Neuronal stem cell (in vitro differentiated cells): ENCODE measurements at regions not wholly inside any gene's neighbourhood (a gene's known extent, or its start where the extent isn't known, plus 50 kb on each side); places are given as distances from the start of the nearest gene placed in this dataset.

Experiments
- DNase-seq: peaks from one replicate; pipeline ENCODE4 v3.0.0-alpha.2; 2013; ENCODE audit warnings: low spot score
- H2AFZ ChIP-seq: one replicate; pipeline ENCODE4 v1.6.1; 2013; ENCODE audit warnings: mild to moderate bottlenecking, low read length, inconsistent platforms
- H2AK5ac ChIP-seq: 2 replicates; pipeline ENCODE4 v1.6.1; 2013; ENCODE audit warnings: low read depth, mild to moderate bottlenecking, inconsistent platforms, low read length, moderate library complexity, mixed read lengths
- H2BK120ac ChIP-seq: 2 replicates; pipeline ENCODE4 v1.6.1; 2013; ENCODE audit warnings: low read depth, mild to moderate bottlenecking, inconsistent platforms, low read length, moderate library complexity, mixed read lengths
- H2BK12ac ChIP-seq: one replicate; pipeline ENCODE4 v1.6.1; 2013; ENCODE audit warnings: low read length, inconsistent platforms
- H2BK15ac ChIP-seq: 2 replicates; pipeline ENCODE4 v1.6.1; 2013; ENCODE audit warnings: mild to moderate bottlenecking, low read length, inconsistent platforms, mixed read lengths
- H2BK5ac ChIP-seq: one replicate; pipeline ENCODE4 v1.6.1; 2013; ENCODE audit warnings: inconsistent platforms, mild to moderate bottlenecking, low read length, moderate library complexity
- H3K14ac ChIP-seq: one replicate; pipeline ENCODE4 v1.6.1; 2013; ENCODE audit warnings: low read length, inconsistent platforms
- H3K18ac ChIP-seq: 2 replicates; pipeline ENCODE4 v1.6.1; 2013; ENCODE audit warnings: low read length, inconsistent platforms
- H3K23ac ChIP-seq: 2 replicates; pipeline ENCODE4 v1.6.1; 2013; ENCODE audit warnings: low read depth, mild to moderate bottlenecking, mixed read lengths, low read length, inconsistent platforms; ENCODE audit not compliant: poor library complexity
- H3K27ac ChIP-seq: replicated peaks from 3 replicates; pipeline ENCODE4 v1.5.1; 2013; ENCODE audit warnings: low read length, inconsistent platforms
- H3K27me3 ChIP-seq, 3 experiments: 2 replicates each; pipeline ENCODE4 v1.6.1; 2013; ENCODE audit warnings: low read length in 3 of 3, mild to moderate bottlenecking in 2 of 3, inconsistent platforms in 1 of 3, low read depth in 1 of 3, mixed read lengths in 1 of 3, moderate library complexity in 1 of 3; ENCODE audit not compliant: control insufficient read depth in 3 of 3, insufficient read depth in 3 of 3
- H3K36me3 ChIP-seq, 2 donors: replicated peaks in 1 of 2; 2 replicates each; pipeline ENCODE4 v1.6.1; 2013; ENCODE audit warnings: low read length in 2 of 2; ENCODE audit not compliant: control insufficient read depth in 2 of 2, insufficient read depth in 2 of 2
- H3K4ac ChIP-seq: 2 replicates; pipeline ENCODE4 v1.6.1; 2013; ENCODE audit warnings: inconsistent platforms, mild to moderate bottlenecking, low read length, moderate library complexity
- H3K4me1 ChIP-seq, 2 donors: 1 replicate in 1 of 2; 2 replicates in 1 of 2; pipeline ENCODE4 v1.6.1; 2013; ENCODE audit warnings: low read length in 2 of 2, low read depth in 1 of 2; ENCODE audit not compliant: control insufficient read depth in 2 of 2, insufficient read depth in 1 of 2
- H3K4me2 ChIP-seq: one replicate; pipeline ENCODE4 v1.6.1; 2013; ENCODE audit warnings: mild to moderate bottlenecking, low read length, inconsistent platforms; ENCODE audit not compliant: insufficient read depth, poor library complexity, severe bottlenecking
- H3K4me3 ChIP-seq, 2 donors: 2 replicates each; pipeline ENCODE4 v1.5.1; 2013; ENCODE audit warnings: low read length in 2 of 2, mild to moderate bottlenecking in 2 of 2, inconsistent platforms in 1 of 2, moderate library complexity in 1 of 2
- H3K79me1 ChIP-seq: one replicate; pipeline ENCODE4 v1.6.1; 2013; ENCODE audit warnings: low read depth, mild to moderate bottlenecking, inconsistent platforms, low read length, moderate library complexity
- H3K9ac ChIP-seq: one replicate; pipeline ENCODE4 v1.6.1; 2013; ENCODE audit warnings: mild to moderate bottlenecking, low read depth, low read length, inconsistent platforms; ENCODE audit not compliant: poor library complexity
- H3K9me3 ChIP-seq, 2 donors: replicated peaks in 1 of 2; 2 replicates each; pipeline versions ENCODE3 to v1.6.1; 2013; ENCODE audit warnings: low read length in 2 of 2, mild to moderate bottlenecking in 2 of 2, inconsistent platforms in 1 of 2, low read depth in 1 of 2, mixed read lengths in 1 of 2, moderate library complexity in 1 of 2; ENCODE audit not compliant: control insufficient read depth in 2 of 2, insufficient read depth in 1 of 2
- H4K8ac ChIP-seq: one replicate; pipeline ENCODE4 v1.6.1; 2013; ENCODE audit warnings: low read depth, mild to moderate bottlenecking, inconsistent platforms, low read length, moderate library complexity
- H4K91ac ChIP-seq: one replicate; pipeline ENCODE4 v1.6.1; 2013; ENCODE audit warnings: low read length, low read depth, mild to moderate bottlenecking, inconsistent platforms; ENCODE audit not compliant: poor library complexity
- WGBS, 2 donors: extraction: QIAGEN DNeasy Blood & Tissue Kit; methylation state at CpG; one replicate each; pipeline ENCODE4 v1.1.7; 2013; ENCODE audit warnings: missing lambda C conversion rate in 2 of 2, mixed read lengths in 1 of 2; ENCODE audit not compliant: insufficient read length in 2 of 2, insufficient replicate concordance in 1 of 2; ENCODE audit errors: extremely low coverage in 2 of 2; 5-methylcytosine and 5-hydroxymethylcytosine counted together

GRCh38 chr19:30718707-30719106, 346.5 kb downstream of the ZNF536 start:
- Histone ChIP-seq H3K9me3 (peaks cover 0 to 2% of the 10 kb centered on the region in 2 donors), H3K27me3 (peaks cover 0 to 4% (median 0%) of the 10 kb centered on the region in 3 experiments), H3K79me1 (no peaks in the 10 kb centered on the region), H2BK12ac (no peak overlapping the region), H3K4me1 (peaks cover 6 to 9% of the 10 kb centered on the region in 2 donors), H3K36me3 (no peaks in the 10 kb centered on the region), H2AK5ac (no peak overlapping the region), H2BK120ac (no peak overlapping the region), H3K4ac (no peak overlapping the region), H2AFZ (peak overlapping the region; percentile 75), H3K4me2 (no peak overlapping the region), H3K27ac (no peak overlapping the region), H3K18ac (no peak overlapping the region), H2BK5ac (no peak overlapping the region), H2BK15ac (no peak overlapping the region), H3K23ac (no peak overlapping the region), H3K4me3 (no peak overlapping the region), H3K14ac (no peak overlapping the region), H4K8ac (no peak overlapping the region), H3K9ac (no peak overlapping the region), H4K91ac (no peak overlapping the region)
- WGBS, 2 donors = no CpG with 5 or more reads among the region's 4 CpGs
- DNase-seq = no peak

- no CpG with 5 or more reads among the region's 2 CpGs for WGBS, 2 donors
- H3K9me3 ChIP-seq = no peaks in the 10 kb centered on the region
- no peak overlapping the region for H3K4ac ChIP-seq
- H3K27me3 ChIP-seq = peaks cover 0 to 4% (median 0%) of the 10 kb centered on the region in 3 experiments
- no peak overlapping the region for H3K23ac ChIP-seq
- no peak overlapping the region for H4K91ac ChIP-seq
- H2BK5ac ChIP-seq = no peak overlapping the region
- H3K14ac ChIP-seq = no peak overlapping the region
- no peaks in the 10 kb centered on the region for H3K79me1 ChIP-seq
- H3K4me2 ChIP-seq = no peak overlapping the region
- H2AFZ ChIP-seq = no peak overlapping the region
- no peak overlapping the region for H2BK12ac ChIP-seq
- H3K36me3 ChIP-seq = no peaks in the 10 kb centered on the region
- H3K9ac ChIP-seq = no peak overlapping the region
- H3K4me3 ChIP-seq = no peak overlapping the region
- H2AK5ac ChIP-seq = no peak overlapping the region
- no peak overlapping the region for H2BK15ac ChIP-seq
- no peak overlapping the region for H3K27ac ChIP-seq
- H2BK120ac ChIP-seq = no peak overlapping the region
- H3K18ac ChIP-seq = no peak overlapping the region
- H3K4me1 ChIP-seq = peaks cover 6 to 9% of the 10 kb centered on the region in 2 donors
- no peak overlapping the region for H4K8ac ChIP-seq
- no peak for DNase-seq
Observed at GRCh38 chr19:30718014-30718413, 345.8 kb downstream of the ZNF536 start.

GRCh38 chr19:30717381-30717780, 345.2 kb downstream of the ZNF536 start:
- Histone ChIP-seq H3K79me1 (no peaks in the 10 kb centered on the region), H3K23ac (no peak overlapping the region), H2AK5ac (no peak overlapping the region), H3K27me3 (peaks cover 0 to 4% (median 0%) of the 10 kb centered on the region in 3 experiments), H2BK12ac (no peak overlapping the region), H3K4me3 (no peak overlapping the region), H4K91ac (no peak overlapping the region), H2AFZ (no peak overlapping the region), H3K9ac (no peak overlapping the region), H3K18ac (no peak overlapping the region), H2BK120ac (no peak overlapping the region), H3K9me3 (no peaks in the 10 kb centered on the region), H2BK5ac (no peak overlapping the region), H4K8ac (no peak overlapping the region), H3K4me1 (peaks cover 5 to 9% of the 10 kb centered on the region in 2 donors), H3K36me3 (no peaks in the 10 kb centered on the region), H3K14ac (no peak overlapping the region), H2BK15ac (no peak overlapping the region), H3K4me2 (no peak overlapping the region), H3K4ac (no peak overlapping the region), H3K27ac (no peak overlapping the region)
- no peak for DNase-seq
- WGBS, 2 donors = no CpG with 5 or more reads among the region's 5 CpGs

DNA sequence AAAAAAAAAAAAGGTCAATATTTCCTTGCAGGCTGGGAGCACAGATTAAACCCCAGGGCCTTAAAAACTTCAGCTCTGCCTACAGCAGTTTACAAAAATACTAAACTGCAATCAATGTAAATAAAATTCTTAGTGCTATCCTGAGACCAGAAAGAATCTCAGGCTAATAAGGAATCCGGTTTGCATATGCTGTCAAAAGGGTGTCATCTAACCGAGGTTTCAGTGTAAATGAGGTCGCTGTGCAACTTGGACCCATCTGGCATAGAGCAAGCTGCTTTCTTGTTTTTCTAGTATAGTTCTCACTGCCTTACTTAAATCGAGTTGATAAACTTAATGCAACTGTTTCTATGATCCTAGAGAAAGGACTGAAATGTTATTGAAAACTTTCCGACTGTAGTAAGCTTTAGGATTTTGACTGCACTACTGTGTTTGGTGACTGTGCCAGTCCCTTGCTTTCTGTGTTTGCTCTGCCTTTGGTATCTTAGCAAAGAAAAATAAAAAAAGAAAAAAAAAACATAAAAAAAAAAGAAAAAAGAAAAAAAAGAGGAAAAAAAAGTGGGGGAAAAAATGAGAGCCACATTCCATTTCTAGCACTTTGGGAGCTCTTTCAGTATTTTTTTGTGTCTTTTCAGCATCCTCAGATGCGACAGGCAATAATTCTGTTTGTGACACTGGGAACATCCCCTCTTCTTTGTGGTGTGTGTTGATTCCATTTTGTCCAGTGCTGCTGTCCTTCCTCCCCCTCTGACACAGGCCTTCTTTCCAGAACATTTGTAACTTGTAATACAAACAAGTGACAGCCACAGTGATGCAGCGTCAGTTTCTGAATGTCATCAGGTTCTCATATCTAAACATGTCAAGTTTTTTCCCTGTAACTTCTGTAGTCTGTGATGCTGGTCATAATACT, 340.5 kb downstream of the ZNF536 start:
- H3K9ac ChIP-seq = no peak overlapping the region

More for the DNA sequence above, 340.5 kb downstream of the ZNF536 start:
- H2BK5ac ChIP-seq = no peak overlapping the region
- no peak overlapping the region for H3K23ac ChIP-seq
- no peak overlapping the region for H2BK12ac ChIP-seq
- H4K91ac ChIP-seq = no peak overlapping the region
- H2AK5ac ChIP-seq = no peak overlapping the region
- H3K4ac ChIP-seq = no peak overlapping the region
- no CpG with 5 or more reads among the region's 7 CpGs for WGBS, 2 donors
- H3K18ac ChIP-seq = no peak overlapping the region
- H2BK120ac ChIP-seq = no peak overlapping the region
- no peaks in the 10 kb centered on the region for H3K9me3 ChIP-seq
- no peaks in the 10 kb centered on the region for H3K36me3 ChIP-seq
- no peak overlapping the region for H2BK15ac ChIP-seq
- no peak overlapping the region for H2AFZ ChIP-seq
- H3K27ac ChIP-seq = no peak overlapping the region
- H3K4me2 ChIP-seq = no peak overlapping the region
- H3K4me1 ChIP-seq = peaks cover 0 to 4% of the 10 kb centered on the region in 2 donors
- no peak overlapping the region for H4K8ac ChIP-seq
- DNase-seq = no peak
- H3K4me3 ChIP-seq = no peak overlapping the region
- peaks cover 0 to 13% (median 0%) of the 10 kb centered on the region in 3 experiments for H3K27me3 ChIP-seq
- H3K79me1 ChIP-seq = no peaks in the 10 kb centered on the region
- no peak overlapping the region for H3K14ac ChIP-seq
